ENCODE measurements at regions not wholly inside any gene's neighbourhood (a gene's known extent, or its start where the extent isn't known, plus 50 kb on each side); places are given as distances from the start of the nearest gene placed in this dataset.

GRCh38 chr1:202067188-202067974, 55.3 kb upstream of the GPR37L1 start:
- ChIA-PET POLR2A (no interaction called here), CTCF (no interaction called here)
- no peak for TF ChIP-seq BHLHE40 (IDR thresholded peaks at IDR 0.05; ENCODE audit: borderline replicate concordance)
- TF ChIP-seq SUZ12 (IDR thresholded peaks at IDR 0.05): no peak
- TF ChIP-seq FOXM1 (IDR thresholded peaks at IDR 0.05; ENCODE audit: borderline replicate concordance): no peak
- no peak for TF ChIP-seq ELF4 (IDR thresholded peaks at IDR 0.05)
- no peak for TF ChIP-seq NFRKB (IDR thresholded peaks at IDR 0.05)
- TF ChIP-seq PKNOX1 (IDR thresholded peaks at IDR 0.05): no peak
- no peak for TF ChIP-seq FOXA1 (IDR thresholded peaks at IDR 0.05)
- no peak for TF ChIP-seq FOXK2 (IDR thresholded peaks at IDR 0.05)
- TF ChIP-seq ZNF384 (IDR thresholded peaks at IDR 0.05): no peak
- DNase-seq (ENCODE audit: extremely low spot score): no peak

GRCh38 chr1:202068596-202068995, 54.1 kb upstream of the GPR37L1 start:
- ChIA-PET POLR2A (no interaction called here), CTCF (no interaction called here)
- TF ChIP-seq FOXM1 (IDR thresholded peaks at IDR 0.05; ENCODE audit: borderline replicate concordance): no peak
- no peak for TF ChIP-seq SP1 (IDR thresholded peaks at IDR 0.05)
- TF ChIP-seq HDGF (IDR thresholded peaks at IDR 0.05; ENCODE audit: borderline replicate concordance): no peak
- TF ChIP-seq ZNF384 (IDR thresholded peaks at IDR 0.05): no peak
- no peak for TF ChIP-seq PKNOX1 (IDR thresholded peaks at IDR 0.05)
- TF ChIP-seq SUZ12 (IDR thresholded peaks at IDR 0.05): no peak
- no peak for TF ChIP-seq ARNT (IDR thresholded peaks at IDR 0.05)
- TF ChIP-seq LEF1 (IDR thresholded peaks at IDR 0.05; ENCODE audit: borderline replicate concordance): no peak
- no peak for TF ChIP-seq NFRKB (IDR thresholded peaks at IDR 0.05)
- no peak for TF ChIP-seq FOXA1 (IDR thresholded peaks at IDR 0.05)
- no peak for TF ChIP-seq L3MBTL2 (conservative IDR thresholded peaks at IDR 0.05)
- TF ChIP-seq ELF4 (IDR thresholded peaks at IDR 0.05): no peak
- TF ChIP-seq FOXK2 (IDR thresholded peaks at IDR 0.05): no peak
- no peak for DNase-seq (ENCODE audit: extremely low spot score)

GRCh38 chr1:202069662-202070061, 53.1 kb upstream of the GPR37L1 start:
- ChIA-PET CTCF (interaction anchor here (0.6 kb wide), 2 partner anchors 62 to 1098 kb away, joined by 3 read pairs; no protein-coding TSS in a partner anchor), POLR2A (no interaction called here)
- no peak for TF ChIP-seq HDGF (IDR thresholded peaks at IDR 0.05; ENCODE audit: borderline replicate concordance)
- no peak for TF ChIP-seq LEF1 (IDR thresholded peaks at IDR 0.05; ENCODE audit: borderline replicate concordance)
- no peak for TF ChIP-seq SP1 (IDR thresholded peaks at IDR 0.05)
- no peak for TF ChIP-seq PKNOX1 (IDR thresholded peaks at IDR 0.05)
- no peak for TF ChIP-seq ELF4 (IDR thresholded peaks at IDR 0.05)
- no peak for TF ChIP-seq ZNF384 (IDR thresholded peaks at IDR 0.05)
- TF ChIP-seq TARDBP (IDR thresholded peaks at IDR 0.05): no peak
- no peak for TF ChIP-seq SUZ12 (IDR thresholded peaks at IDR 0.05)
- no peak for TF ChIP-seq ARNT (IDR thresholded peaks at IDR 0.05)
- no peak for DNase-seq (ENCODE audit: extremely low spot score)

GRCh38 chr1:202072211-202072765, 50.4 kb upstream of the GPR37L1 start:
- TF ChIP-seq FOXK2 (IDR thresholded peaks at IDR 0.05) (no peak), ELF4 (IDR thresholded peaks at IDR 0.05) (no peak), TARDBP (IDR thresholded peaks at IDR 0.05) (no peak), PKNOX1 (IDR thresholded peaks at IDR 0.05) (no peak), L3MBTL2 (conservative IDR thresholded peaks at IDR 0.05) (no peak), FOXM1 (IDR thresholded peaks at IDR 0.05; ENCODE audit: borderline replicate concordance) (no peak), LEF1 (IDR thresholded peaks at IDR 0.05; ENCODE audit: borderline replicate concordance) (no peak), HDGF (IDR thresholded peaks at IDR 0.05; ENCODE audit: borderline replicate concordance) (no peak), SP1 (IDR thresholded peaks at IDR 0.05) (no peak), NFRKB (IDR thresholded peaks at IDR 0.05) (no peak), ARNT (IDR thresholded peaks at IDR 0.05) (no peak), SUZ12 (IDR thresholded peaks at IDR 0.05) (no peak), FOXA1 (IDR thresholded peaks at IDR 0.05) (no peak)
- DNase-seq (ENCODE audit: extremely low spot score): no peak
- ChIA-PET CTCF (no interaction called here), POLR2A (no interaction called here)

Data from HEK293T (cell line).